ENCODE measurements at regions not wholly inside any gene's neighbourhood (a gene's known extent, or its start where the extent isn't known, plus 50 kb on each side); places are given as distances from the start of the nearest gene placed in this dataset.

DNA sequence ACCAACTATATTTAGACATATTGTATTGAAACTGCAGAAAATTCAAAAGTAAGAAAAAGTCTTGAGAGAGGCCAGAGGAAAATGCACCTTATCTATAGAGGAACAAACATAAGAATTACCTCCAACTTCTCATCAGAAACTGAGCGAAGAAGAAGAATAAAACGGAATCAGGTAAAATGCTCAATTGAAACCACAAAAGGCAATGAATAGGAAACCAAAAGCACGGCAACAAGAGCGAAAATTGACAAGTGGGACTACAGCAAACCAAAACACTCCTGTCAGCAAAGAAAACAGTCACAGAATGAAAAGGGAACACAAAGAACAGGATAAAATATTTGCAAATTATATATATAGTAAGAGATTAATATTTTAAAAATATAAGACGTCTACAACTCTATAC, 61.9 kb upstream of the PARP11 start:
- Histone ChIP-seq H3K79me2 (ENCODE audit: insufficient read depth) (no peaks in the 10 kb centered on the region), H4K20me1 (ENCODE audit: insufficient read depth) (no peaks in the 10 kb centered on the region)
- in situ Hi-C loops (cut with MboI): no loop called here

DNA sequence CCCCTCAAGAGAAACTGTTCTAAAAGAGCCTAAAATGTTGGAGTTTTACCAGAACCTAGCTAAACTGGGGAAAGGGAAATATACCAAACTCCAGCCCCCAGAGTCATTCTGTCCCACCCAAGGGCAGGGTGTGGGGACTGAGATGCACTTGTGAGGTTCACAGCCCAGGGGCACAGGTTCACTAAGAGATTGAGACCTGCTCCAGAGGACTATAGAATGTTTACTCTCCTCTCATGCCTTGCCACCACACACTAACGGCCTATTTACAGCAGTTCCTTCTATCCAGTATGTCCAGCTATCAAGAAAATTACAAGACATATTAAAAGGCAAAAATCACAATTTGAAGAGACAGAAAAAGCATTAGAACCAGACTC, 60.6 kb upstream of the PARP11 start:
- H4K20me1 ChIP-seq (ENCODE audit: insufficient read depth): no peaks in the 10 kb centered on the region
- in situ Hi-C loops (cut with MboI): no loop called here
- no peaks in the 10 kb centered on the region for H3K79me2 ChIP-seq (ENCODE audit: insufficient read depth)
- no peak overlapping the region for H3K27ac ChIP-seq
- no peak overlapping the region for H3K4me3 ChIP-seq
- H3K4me1 ChIP-seq (ENCODE audit: insufficient read depth): no peaks in the 10 kb centered on the region
- H3K4me2 ChIP-seq (ENCODE audit: unreplicated experiment): no peak overlapping the region
- H3K9me3 ChIP-seq (ENCODE audit: low read depth): no peaks in the 10 kb centered on the region
- no peak for DNase-seq
- no peak overlapping the region for H2AFZ ChIP-seq
- 38 to 41% methylated on average over 1 of the region's 1 CpG for WGBS, 2 experiments (ENCODE audit: low coverage in 1 of 2, low lambda C conversion rate in 2 of 2, missing lambda C conversion rate in 2 of 2)
- peaks cover 13% of the 10 kb centered on the region for H3K27me3 ChIP-seq (replicated peaks; ENCODE audit: insufficient read depth)
- no peak overlapping the region for H3K9ac ChIP-seq
- TF ChIP-seq EZH2 (IDR thresholded peaks at IDR 0.05; ENCODE audit: insufficient read depth, poor library complexity, severe bottlenecking) (no peak), EZH2phosphoT487 (IDR thresholded peaks at IDR 0.05; ENCODE audit: insufficient read depth, low read depth) (no peak)
- H3K36me3 ChIP-seq (ENCODE audit: low read depth): no peaks in the 10 kb centered on the region
- no peaks in the 10 kb centered on the region for H3F3A ChIP-seq (ENCODE audit: insufficient read depth)
- H3K9me2 ChIP-seq (ENCODE audit: insufficient read depth): peaks cover 2% of the 10 kb centered on the region; the same call in 1 of the 2 replicates

More for the DNA sequence above, 61.9 kb upstream of the PARP11 start:
- no peak overlapping the region for H2AFZ ChIP-seq
- no peaks in the 10 kb centered on the region for H3K36me3 ChIP-seq (ENCODE audit: low read depth)
- no peak for TF ChIP-seq EZH2phosphoT487 (IDR thresholded peaks at IDR 0.05; ENCODE audit: insufficient read depth, low read depth)
- no peak for TF ChIP-seq EZH2 (IDR thresholded peaks at IDR 0.05; ENCODE audit: insufficient read depth, poor library complexity, severe bottlenecking)
- no peaks in the 10 kb centered on the region for H3F3A ChIP-seq (ENCODE audit: insufficient read depth)
- 60 to 64% methylated on average over 5 of the region's 5 CpGs for WGBS, 2 experiments (ENCODE audit: low coverage in 1 of 2, low lambda C conversion rate in 2 of 2, missing lambda C conversion rate in 2 of 2)
- no peak overlapping the region for H3K27ac ChIP-seq
- H3K9me2 ChIP-seq (ENCODE audit: insufficient read depth): peaks cover 2% of the 10 kb centered on the region; the same call in 1 of the 2 replicates
- H3K9ac ChIP-seq: no peak overlapping the region
- no peaks in the 10 kb centered on the region for H3K9me3 ChIP-seq (ENCODE audit: low read depth)
- H3K4me2 ChIP-seq (ENCODE audit: unreplicated experiment): no peak overlapping the region
- DNase-seq: no peak
- H3K4me1 ChIP-seq (ENCODE audit: insufficient read depth): no peaks in the 10 kb centered on the region
- no peak overlapping the region for H3K4me3 ChIP-seq
- H3K27me3 ChIP-seq (replicated peaks; ENCODE audit: insufficient read depth): 0 out of 2 replicates have a peak, but pooled peaks cover 5% of the 10 kb centered on the region

- Histone ChIP-seq H3K9me2 (ENCODE audit: insufficient read depth) (peaks cover under 1% of the 10 kb centered on the region; the same call in 1 of the 2 replicates), H2AFZ (no peak overlapping the region), H3K4me1 (ENCODE audit: insufficient read depth) (no peaks in the 10 kb centered on the region), H3K36me3 (ENCODE audit: low read depth) (no peaks in the 10 kb centered on the region), H3K4me2 (ENCODE audit: unreplicated experiment) (no peak overlapping the region), H3K9me3 (ENCODE audit: low read depth) (no peaks in the 10 kb centered on the region), H3K27ac (no peak overlapping the region), H3K4me3 (no peak overlapping the region), H4K20me1 (ENCODE audit: insufficient read depth) (no peaks in the 10 kb centered on the region), H3K27me3 (replicated peaks; ENCODE audit: insufficient read depth) (peaks cover 15% of the 10 kb centered on the region), H3F3A (ENCODE audit: insufficient read depth) (no peaks in the 10 kb centered on the region), H3K9ac (no peak overlapping the region), H3K79me2 (ENCODE audit: insufficient read depth) (no peaks in the 10 kb centered on the region)
- in situ Hi-C loops (cut with MboI): no loop called here
- TF ChIP-seq EZH2phosphoT487 (IDR thresholded peaks at IDR 0.05; ENCODE audit: insufficient read depth, low read depth) (no peak), EZH2 (IDR thresholded peaks at IDR 0.05; ENCODE audit: insufficient read depth, poor library complexity, severe bottlenecking) (no peak)
- DNase-seq: no peak
- WGBS, 2 experiments (ENCODE audit: low coverage in 1 of 2, low lambda C conversion rate in 2 of 2, missing lambda C conversion rate in 2 of 2): 62 to 67% methylated on average over 9 of the region's 9 CpGs
These were observed 60.0 kb upstream of the PARP11 start for GRCh38 chr12:3933074-3933818.

GRCh38 chr12:3931776-3932175, 58.6 kb upstream of the PARP11 start:
- H3K79me2 ChIP-seq (ENCODE audit: insufficient read depth): no peaks in the 10 kb centered on the region
- no peak overlapping the region for H3K4me3 ChIP-seq
- no peaks in the 10 kb centered on the region for H3K4me1 ChIP-seq (ENCODE audit: insufficient read depth)
- no peak for TF ChIP-seq EZH2phosphoT487 (IDR thresholded peaks at IDR 0.05; ENCODE audit: insufficient read depth, low read depth)
- no peak for TF ChIP-seq EZH2 (IDR thresholded peaks at IDR 0.05; ENCODE audit: insufficient read depth, poor library complexity, severe bottlenecking)
- H2AFZ ChIP-seq: no peak overlapping the region
- in situ Hi-C loops (cut with MboI): no loop called here
- DNase-seq: no peak
- H3K9me3 ChIP-seq (ENCODE audit: low read depth): no peaks in the 10 kb centered on the region
- H3K27ac ChIP-seq: no peak overlapping the region
- H3K36me3 ChIP-seq (ENCODE audit: low read depth): no peaks in the 10 kb centered on the region
- no peak overlapping the region for H3K4me2 ChIP-seq (ENCODE audit: unreplicated experiment)
- no peak overlapping the region for H3K9ac ChIP-seq
- 0 to 5% methylated on average over 5 of the region's 5 CpGs for WGBS, 2 experiments (ENCODE audit: low coverage in 1 of 2, low lambda C conversion rate in 2 of 2, missing lambda C conversion rate in 2 of 2)
- no peaks in the 10 kb centered on the region for H4K20me1 ChIP-seq (ENCODE audit: insufficient read depth)
- no peaks in the 10 kb centered on the region for H3K9me2 ChIP-seq (ENCODE audit: insufficient read depth)
- H3F3A ChIP-seq (ENCODE audit: insufficient read depth): no peaks in the 10 kb centered on the region
- H3K27me3 ChIP-seq (replicated peaks; ENCODE audit: insufficient read depth): peaks cover 18% of the 10 kb centered on the region
